Frontal cortex (tissue), 3 donors: ENCODE measurements at regions not wholly inside any gene's neighbourhood (a gene's known extent, or its start where the extent isn't known, plus 50 kb on each side); places are given as distances from the start of the nearest gene placed in this dataset.

Experiments used
- DNase-seq, 2 donors: peaks; one replicate each; pipeline ENCODE4 v3.0.0; 2012; ENCODE audit warnings: low spot score in 2 of 2
- FAIRE-seq: peaks from 2 replicates; lab custom pipeline; 2012; peaks lifted over from hg19 to GRCh38; lab: Jason Lieb, UNC
- donor health status: control.
- donor health status: control.
- donor health status: control.

DNA sequence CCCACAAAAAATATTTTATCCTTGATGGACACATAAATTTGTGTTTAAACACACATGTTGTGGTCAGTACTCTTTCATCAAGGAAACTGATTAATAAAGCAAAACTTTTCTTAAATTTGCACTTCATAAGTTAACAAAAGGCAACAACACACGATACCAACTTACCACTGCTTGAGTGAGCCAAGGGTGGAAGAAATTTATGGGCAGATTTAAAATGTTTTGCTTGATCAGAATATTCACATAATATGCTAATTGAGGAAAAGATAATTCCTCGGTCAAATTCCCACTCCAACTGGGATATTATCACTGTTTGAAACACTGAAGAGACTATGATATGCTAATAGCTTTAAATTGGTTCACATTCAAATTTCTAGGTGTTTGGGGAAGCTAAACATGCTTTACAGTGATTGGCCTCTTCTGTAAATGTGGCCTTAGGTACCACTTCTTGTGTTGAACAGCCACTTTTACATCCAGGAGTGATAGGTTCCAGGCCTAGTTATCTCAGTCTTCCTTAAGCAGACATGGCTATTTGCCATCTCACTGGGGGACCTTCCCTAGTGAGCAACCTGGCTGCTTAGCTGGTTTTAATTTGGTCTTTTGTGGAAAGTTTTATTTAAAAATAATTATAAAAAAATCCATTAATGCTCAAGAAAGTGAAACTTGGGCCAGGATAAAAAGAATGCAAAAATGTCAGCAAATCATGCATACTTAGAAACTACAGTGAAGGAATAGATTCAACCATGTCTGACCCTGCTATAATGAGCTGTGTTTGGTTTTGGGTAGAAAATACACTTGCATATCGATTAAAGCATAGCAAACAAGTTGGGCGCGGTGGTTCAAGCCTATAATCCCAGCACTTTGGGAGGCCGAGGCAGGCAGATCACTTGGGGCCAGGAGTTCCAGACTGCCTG, 221.2 kb upstream of the MAP3K7 start:
- DNase-seq (no peak), FAIRE-seq (no peak)

- no peak for FAIRE-seq
Observed at GRCh38 chr6:90805619-90806155, 218.8 kb upstream of the MAP3K7 start.

GRCh38 chr6:90803956-90804355, 217.1 kb upstream of the MAP3K7 start:
- FAIRE-seq (no peak), DNase-seq (no peak)

More at GRCh38 chr6:90805619-90806155, 218.8 kb upstream of the MAP3K7 start:
- DNase-seq = no peak

- FAIRE-seq (no peak), DNase-seq (no peak)
Observed at GRCh38 chr6:90795078-90795477, 208.2 kb upstream of the MAP3K7 start.

GRCh38 chr6:90793771-90794170, 206.9 kb upstream of the MAP3K7 start:
- no peak for FAIRE-seq
- no peak for DNase-seq

- FAIRE-seq (no peak), DNase-seq (no peak)
Observed at GRCh38 chr6:90790696-90791095, 203.8 kb upstream of the MAP3K7 start.

- FAIRE-seq = no peak
- no peak for DNase-seq
Observed at GRCh38 chr6:90790058-90790457, 203.2 kb upstream of the MAP3K7 start.

- FAIRE-seq = no peak
- no peak for DNase-seq
Observed at GRCh38 chr6:90788781-90789180, 201.9 kb upstream of the MAP3K7 start.

DNA sequence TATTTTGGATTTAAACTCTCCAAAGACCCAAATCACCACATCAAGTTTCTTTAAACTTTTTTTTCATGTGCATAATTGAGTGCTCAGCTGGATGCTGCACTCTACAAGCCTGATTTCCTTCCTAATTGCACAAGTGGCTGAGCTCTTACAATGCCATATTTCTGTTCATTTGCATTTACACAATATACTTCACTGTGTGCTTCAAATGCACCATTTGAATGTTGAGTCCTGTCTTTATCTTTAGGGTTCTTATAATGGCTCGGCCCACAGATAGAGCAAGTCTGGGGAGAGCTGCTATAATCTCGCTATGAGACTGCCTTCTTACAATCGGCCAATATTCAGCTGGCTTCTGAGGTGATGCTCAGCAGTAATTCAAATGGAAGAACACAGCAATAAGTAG, 200.6 kb upstream of the MAP3K7 start:
- DNase-seq = no peak
- FAIRE-seq = no peak

DNA sequence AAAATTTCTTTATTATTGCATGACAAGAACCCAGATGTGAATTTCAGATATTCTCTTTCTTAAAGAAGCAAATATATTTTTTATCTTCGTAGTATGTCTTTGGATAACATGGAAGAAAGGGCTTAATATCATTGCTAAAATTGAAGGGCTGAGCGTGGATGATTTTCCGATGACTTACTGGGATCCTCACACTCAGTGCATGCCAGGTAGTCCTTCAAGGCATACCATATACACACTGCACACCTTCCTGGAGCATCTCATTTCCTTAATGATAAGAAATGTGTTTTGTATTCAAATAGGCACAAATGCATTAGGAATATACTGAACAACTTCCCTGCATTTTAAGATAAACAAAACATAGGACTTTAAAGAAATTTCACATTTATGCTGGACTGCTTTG, 193.9 kb upstream of the MAP3K7 start:
- FAIRE-seq (no peak), DNase-seq (no peak)

DNA sequence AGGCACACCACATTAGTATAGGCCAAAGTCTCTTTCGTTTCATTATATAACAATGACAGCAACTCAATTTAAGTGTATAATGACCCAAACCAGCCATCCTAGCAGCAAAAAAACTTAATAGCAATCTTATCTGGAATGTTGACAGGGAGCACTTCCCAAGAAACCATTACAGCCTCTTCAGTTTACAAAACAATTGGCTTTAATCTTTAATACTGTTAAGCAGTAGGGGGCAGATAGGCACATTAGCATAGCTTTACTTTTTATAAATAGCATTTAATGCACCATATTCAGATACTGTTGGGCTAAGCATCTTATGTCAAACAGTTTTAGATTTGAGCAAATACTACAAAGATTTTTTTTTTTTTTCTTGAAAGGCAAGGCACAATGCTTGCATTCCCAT, 193.3 kb upstream of the MAP3K7 start:
- no peak for FAIRE-seq

GRCh38 chr6:90778417-90779203, 191.7 kb upstream of the MAP3K7 start:
- DNase-seq = no peak
- FAIRE-seq = no peak

More for the DNA sequence above, 193.3 kb upstream of the MAP3K7 start:
- no peak for DNase-seq

DNA sequence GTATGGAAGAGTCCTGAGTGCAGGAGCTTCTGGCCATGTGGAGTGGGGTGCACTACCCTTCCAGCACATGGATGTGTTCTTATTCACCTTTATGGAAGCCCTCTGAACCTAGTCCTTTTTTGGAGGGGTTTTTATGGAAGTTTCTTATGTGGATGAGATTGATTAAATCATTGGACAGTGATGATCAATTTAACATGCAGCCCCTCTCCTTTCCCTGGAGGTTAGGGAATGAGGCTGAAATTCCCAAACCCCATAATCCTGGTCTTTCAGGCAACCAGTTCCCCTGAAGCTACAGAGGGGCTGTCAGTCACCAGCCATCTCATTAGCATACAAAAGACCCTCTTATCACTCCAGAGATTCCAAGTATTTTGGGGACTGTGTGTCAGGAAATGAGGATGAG, 183.9 kb upstream of the MAP3K7 start:
- FAIRE-seq = no peak
- DNase-seq = no peak

DNA sequence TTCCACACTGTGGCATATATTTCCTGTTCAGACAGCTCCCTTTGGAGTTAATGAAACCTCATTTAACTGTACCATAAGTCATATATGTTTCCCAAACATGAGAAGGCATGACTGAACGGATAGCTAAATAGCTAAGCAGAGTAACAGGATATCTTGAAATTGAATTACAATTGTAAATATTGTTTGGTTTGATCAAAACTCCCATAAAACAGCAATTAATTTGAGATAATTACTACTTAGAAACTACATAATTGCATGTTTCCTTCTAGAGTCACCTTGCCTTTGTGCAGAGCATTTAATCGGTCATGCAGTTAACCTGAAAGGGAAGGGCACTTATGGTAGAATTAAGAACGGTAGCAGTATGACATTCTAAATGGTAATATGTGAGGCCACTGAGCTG, 179.0 kb upstream of the MAP3K7 start:
- FAIRE-seq (no peak), DNase-seq (no peak)

GRCh38 chr6:90765491-90765890, 178.6 kb upstream of the MAP3K7 start:
- DNase-seq (no peak), FAIRE-seq (no peak)

GRCh38 chr6:90764001-90764400, 177.1 kb upstream of the MAP3K7 start:
- no peak for FAIRE-seq
- DNase-seq = no peak

DNA sequence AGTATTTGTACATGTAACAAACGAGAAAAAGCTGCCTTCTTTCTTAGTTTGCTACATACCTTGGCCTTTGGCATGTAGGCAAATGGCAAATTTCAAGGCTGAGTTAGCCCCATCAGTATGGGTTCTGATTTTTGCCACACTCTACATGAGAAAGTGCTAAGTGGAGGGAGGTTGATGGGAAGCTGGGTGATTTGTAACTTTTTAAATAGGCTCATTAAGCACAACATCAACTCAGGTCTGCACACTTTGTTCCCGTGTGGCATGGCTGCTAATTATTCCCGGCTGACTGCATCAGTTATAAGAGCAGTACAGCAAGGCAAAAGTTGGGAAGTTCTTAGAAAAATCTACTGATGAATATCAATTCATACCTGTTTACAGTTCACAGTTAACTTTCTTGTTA, 172.8 kb upstream of the MAP3K7 start:
- DNase-seq (no peak), FAIRE-seq (no peak)

GRCh38 chr6:90758741-90759140, 171.9 kb upstream of the MAP3K7 start:
- no peak for FAIRE-seq
- DNase-seq = no peak

GRCh38 chr6:90753820-90754643, 167.2 kb upstream of the MAP3K7 start:
- no peak for FAIRE-seq
- no peak for DNase-seq

GRCh38 chr6:90739802-90740201, 152.9 kb upstream of the MAP3K7 start:
- DNase-seq (no peak), FAIRE-seq (no peak)
